IMR-90 (cell line): ENCODE measurements at regions not wholly inside any gene's neighbourhood (a gene's known extent, or its start where the extent isn't known, plus 50 kb on each side); places are given as distances from the start of the nearest gene placed in this dataset.

ENCODE experiments used
- ATAC-seq: fragments of 200-7000 bp; cut with Tn5 transposase; 2 replicates; pipeline ENCODE4 v1.9.1; 2020; ENCODE audit warnings: low read depth, mild to moderate bottlenecking, moderate library complexity
- BruUV-seq: library from RNA; stranded (reverse); fragments of 400-500 nt; replicated peaks from 2 replicates; lab custom pipeline; 2021; lab: Mats Ljungman, UMichigan
- CTCF ChIA-PET: fragments of 300-600 bp; formaldehyde crosslinking; extraction: SDS; loops from one replicate; lab custom pipeline; 2021; ENCODE audit warnings: antibody characterized with exemption; lab: Yijun Ruan, JAX
- POLR2A ChIA-PET: fragments of 300-600 bp; sonication (Branson Sonifier 250); formaldehyde crosslinking; loops from one replicate; lab custom pipeline; 2022; ENCODE audit warnings: antibody characterized with exemption; ENCODE audit not compliant: unreplicated experiment; lab: Charles Lee
- DNase-seq: peaks from one replicate; pipeline ENCODE4 v3.0.0; 2013
- H2AFZ ChIP-seq: replicated peaks from 2 replicates; pipeline ENCODE3; 2013; ENCODE audit warnings: low read length, mild to moderate bottlenecking; ENCODE audit not compliant: poor library complexity
- H2AK5ac ChIP-seq: 2 replicates; pipeline ENCODE4 v1.6.1; 2013; ENCODE audit warnings: low read depth, low read length, inconsistent platforms
- H2AK9ac ChIP-seq: replicated peaks from 2 replicates; pipeline ENCODE3; 2013; ENCODE audit warnings: mild to moderate bottlenecking, low read depth, low read length, moderate library complexity; ENCODE audit not compliant: poor library complexity
- H2BK120ac ChIP-seq: 2 replicates; pipeline ENCODE4 v1.6.1; 2013; ENCODE audit warnings: low read depth, low read length, inconsistent platforms
- H2BK15ac ChIP-seq: 3 replicates; pipeline ENCODE4 v1.6.1; 2013; ENCODE audit warnings: low read depth, low read length, inconsistent platforms
- H2BK20ac ChIP-seq: 2 replicates; pipeline ENCODE4 v1.6.1; 2013; ENCODE audit warnings: low read depth, mild to moderate bottlenecking, inconsistent platforms, low read length, moderate library complexity
- H2BK5ac ChIP-seq: 2 replicates; pipeline ENCODE4 v1.6.1; 2013; ENCODE audit warnings: mild to moderate bottlenecking, low read depth, low read length, inconsistent platforms; ENCODE audit not compliant: poor library complexity, severe bottlenecking
- H3K14ac ChIP-seq: replicated peaks from 2 replicates; pipeline ENCODE4 v1.6.1; 2013; ENCODE audit warnings: low read depth, low read length, inconsistent platforms
- H3K18ac ChIP-seq: 2 replicates; pipeline ENCODE4 v1.6.1; 2013; ENCODE audit warnings: low read depth, low read length, control low read depth
- H3K23ac ChIP-seq: 2 replicates; pipeline ENCODE4 v1.6.1; 2013; ENCODE audit warnings: low read depth, low read length, inconsistent platforms
- H3K27ac ChIP-seq: 2 replicates; pipeline ENCODE4 v1.5.1; 2013; ENCODE audit warnings: mild to moderate bottlenecking, control low read depth, low read length; ENCODE audit not compliant: insufficient read depth
- H3K27me3 ChIP-seq: 2 replicates; pipeline ENCODE4 v1.6.1; 2013; ENCODE audit warnings: low read length; ENCODE audit not compliant: control insufficient read depth, insufficient read depth
- H3K36me3 ChIP-seq: 2 replicates; pipeline ENCODE4 v1.6.1; 2013; ENCODE audit warnings: low read length, mixed read lengths; ENCODE audit not compliant: control insufficient read depth, insufficient read depth
- H3K4ac ChIP-seq: 2 replicates; pipeline ENCODE4 v1.6.1; 2013; ENCODE audit warnings: low read depth, low read length, inconsistent platforms
- H3K4me1 ChIP-seq: 2 replicates; pipeline ENCODE4 v1.6.1; 2013; ENCODE audit warnings: low read length, mixed read lengths; ENCODE audit not compliant: control insufficient read depth, insufficient read depth
- H3K4me2 ChIP-seq: 2 replicates; pipeline ENCODE4 v1.6.1; 2013; ENCODE audit warnings: low read depth, mild to moderate bottlenecking, control low read depth, low read length, moderate library complexity
- H3K4me3 ChIP-seq: 2 replicates; pipeline ENCODE4 v1.5.1; 2013; ENCODE audit warnings: low read depth, mild to moderate bottlenecking, control low read depth, low read length, moderate library complexity; ENCODE audit not compliant: insufficient read depth
- H3K56ac ChIP-seq: 2 replicates; pipeline ENCODE4 v1.6.1; 2013; ENCODE audit warnings: low read length, inconsistent platforms; ENCODE audit not compliant: insufficient read depth; ENCODE audit errors: extremely low read depth
- H3K79me1 ChIP-seq, 2 experiments: 2 replicates each; pipeline ENCODE4 v1.6.1; 2013; ENCODE audit warnings: low read length in 2 of 2, inconsistent platforms in 1 of 2, low read depth in 1 of 2
- H3K9ac ChIP-seq: 2 replicates; pipeline ENCODE4 v1.6.1; 2013; ENCODE audit warnings: low read depth, low read length, control low read depth
- H3K9me1 ChIP-seq: 2 replicates; pipeline ENCODE4 v1.6.1; 2013; ENCODE audit warnings: low read length, inconsistent platforms; ENCODE audit not compliant: insufficient read depth
- H3K9me3 ChIP-seq: 2 replicates; pipeline ENCODE4 v1.6.1; 2013; ENCODE audit warnings: low read length; ENCODE audit not compliant: control insufficient read depth, insufficient read depth
- H4K20me1 ChIP-seq: 2 replicates; pipeline ENCODE4 v1.6.1; 2013; ENCODE audit warnings: low read length, inconsistent platforms; ENCODE audit not compliant: insufficient read depth
- H4K5ac ChIP-seq: 2 replicates; pipeline ENCODE4 v1.6.1; 2013; ENCODE audit warnings: mild to moderate bottlenecking, low read depth, low read length, control low read depth
- H4K8ac ChIP-seq, 2 experiments: 2 replicates each; pipeline ENCODE4 v1.6.1; 2013; ENCODE audit warnings: low read depth in 2 of 2, low read length in 2 of 2, control low read depth in 1 of 2, inconsistent platforms in 1 of 2
- H4K91ac ChIP-seq: 2 replicates; pipeline ENCODE4 v1.6.1; 2013; ENCODE audit warnings: low read depth, low read length, inconsistent platforms; ENCODE audit not compliant: insufficient read depth
- BHLHE40 ChIP-seq: fragments of 150-350 bp; IDR thresholded peaks from 2 replicates; pipeline ENCODE4 v1.6.1; 2016; ENCODE audit warnings: mild to moderate bottlenecking, low read depth, low read length
- CEBPB ChIP-seq: IDR thresholded peaks from 2 replicates; pipeline ENCODE4 v1.6.1; 2012; ENCODE audit warnings: low read depth, low read length, improper control_type of control experiment
- CHD1 ChIP-seq: IDR thresholded peaks from 2 replicates; pipeline ENCODE4 v1.6.1; 2012; ENCODE audit warnings: low read depth, low read length, improper control_type of control experiment
- CTCF ChIP-seq: conservative IDR thresholded peaks from 2 replicates; pipeline ENCODE4 v1.5.1; 2012; ENCODE audit warnings: mild to moderate bottlenecking, low read depth, low read length, improper control_type of control experiment
- ELK1 ChIP-seq: fragments of 150-350 bp; IDR thresholded peaks from 2 replicates; pipeline ENCODE4 v1.6.1; 2016; ENCODE audit warnings: low read depth, mild to moderate bottlenecking, low read length, moderate library complexity, borderline replicate concordance
- FOS ChIP-seq: fragments of 150-350 bp; IDR thresholded peaks from 2 replicates; pipeline ENCODE4 v1.6.1; 2016; ENCODE audit warnings: low read depth, low read length
- MAFK ChIP-seq: IDR thresholded peaks from 2 replicates; pipeline ENCODE4 v1.6.1; 2012; ENCODE audit warnings: low read depth, low read length, improper control_type of control experiment
- MAZ ChIP-seq: IDR thresholded peaks from 2 replicates; pipeline ENCODE4 v1.6.1; 2012; ENCODE audit warnings: low read depth, mild to moderate bottlenecking, low read length, improper control_type of control experiment, moderate library complexity, borderline replicate concordance
- MXI1 ChIP-seq: IDR thresholded peaks from 2 replicates; pipeline ENCODE4 v1.6.1; 2012; ENCODE audit warnings: low read depth, mild to moderate bottlenecking, low read length, moderate library complexity, borderline replicate concordance
- NFE2L2 ChIP-seq: fragments of 150-350 bp; IDR thresholded peaks from 2 replicates; pipeline ENCODE4 v1.6.1; 2016; ENCODE audit warnings: low read depth, mild to moderate bottlenecking, low read length
- POLR2A ChIP-seq: IDR thresholded peaks from 2 replicates; pipeline ENCODE4 v1.6.1; 2012; ENCODE audit warnings: mild to moderate bottlenecking, low read depth, low read length
- RAD21 ChIP-seq: IDR thresholded peaks from 2 replicates; pipeline ENCODE4 v1.6.1; 2012; ENCODE audit warnings: low read length, improper control_type of control experiment
- RCOR1 ChIP-seq: IDR thresholded peaks from 2 replicates; pipeline ENCODE4 v1.6.1; 2012; ENCODE audit warnings: mild to moderate bottlenecking, low read length, improper control_type of control experiment; ENCODE audit not compliant: insufficient replicate concordance
- RFX5 ChIP-seq: IDR thresholded peaks from 2 replicates; pipeline ENCODE4 v1.8.0; 2012; ENCODE audit warnings: low read depth, mild to moderate bottlenecking, low read length, moderate library complexity
- SMC3 ChIP-seq: fragments of 150-350 bp; IDR thresholded peaks from 2 replicates; pipeline ENCODE4 v1.6.1; 2016; ENCODE audit warnings: low read depth, mild to moderate bottlenecking, antibody characterized with exemption, low read length, moderate library complexity
- USF2 ChIP-seq: fragments of 150-350 bp; IDR thresholded peaks from 2 replicates; pipeline ENCODE4 v1.6.1; 2017; ENCODE audit warnings: mild to moderate bottlenecking, antibody characterized with exemption, low read length, low read depth
- WGBS, 2 experiments: methylation state at CpG; one replicate each; pipeline versions ENCODE4 v1.1.5 to v1.1.7; 2013; ENCODE audit warnings: missing lambda C conversion rate in 2 of 2; ENCODE audit not compliant: insufficient read length in 1 of 2; ENCODE audit errors: extremely low coverage in 2 of 2; 5-methylcytosine and 5-hydroxymethylcytosine counted together
- dilution Hi-C: fragments of 300-500 bp; cut with HindIII; formaldehyde crosslinking; loops from one replicate; pipeline ENCODE4 v1.14.3; 2018; ENCODE audit warnings: low sequenced_read_pairs; ENCODE audit not compliant: unreplicated experiment
- in situ Hi-C: fragments of 300-500 bp; cut with MboI; formaldehyde crosslinking; loops from 3 replicates; pipeline ENCODE4 v1.14.3; 2019; ENCODE audit warnings: low sequenced_read_pairs, inconsistent platforms, mixed read lengths
- intact Hi-C: fragments of 100-400 bp; cut with micrococcal nuclease; formaldehyde crosslinking; loops from 2 replicates; pipeline ENCODE4 v1.10.0; 2022

DNA sequence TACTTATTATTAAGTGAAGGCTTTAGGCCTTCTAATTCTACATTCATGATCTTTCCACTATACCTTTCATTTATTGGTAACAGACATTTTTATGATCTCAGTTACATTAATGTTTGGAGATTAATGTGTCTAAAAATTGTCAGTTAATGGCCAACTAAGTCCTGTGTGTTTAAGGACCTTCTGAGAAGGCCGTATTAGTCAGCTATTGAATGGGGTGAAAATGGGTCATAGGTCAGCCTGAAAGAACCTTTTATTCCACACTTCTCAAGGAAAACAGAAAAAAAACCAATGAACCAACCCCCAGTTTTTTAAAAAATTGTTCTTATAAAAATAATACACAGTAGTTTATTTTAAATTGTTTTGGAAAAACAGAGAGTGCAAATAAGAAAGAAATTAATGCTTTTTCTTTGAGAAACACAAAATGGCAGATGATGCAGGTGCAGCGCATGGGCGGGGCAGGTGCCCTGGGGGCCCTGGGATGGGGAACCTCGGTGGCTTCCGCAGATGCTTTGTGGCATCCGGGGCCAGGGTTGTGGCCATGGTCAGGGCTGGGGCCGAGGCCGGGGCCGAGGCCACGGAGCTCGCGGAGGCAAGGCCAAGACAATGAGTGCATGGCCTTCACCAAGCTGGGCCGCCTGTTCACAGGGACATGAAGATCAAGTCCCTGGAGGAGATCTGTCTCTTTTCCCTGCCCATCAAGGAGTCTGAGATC lies 141.9 kb downstream of the SPATA31D1 start:
- no peak overlapping the region for H2AK5ac ChIP-seq
- H3K36me3 ChIP-seq, result no peaks in the 10 kb centered on the region
- H2AK9ac ChIP-seq, result no peak overlapping the region
- CTCF ChIA-PET, result no interaction called here
- H3K18ac ChIP-seq, result no peak overlapping the region
- dilution Hi-C loops, result no loop called here
- no peak overlapping the region for H4K91ac ChIP-seq
- H3K4me2 ChIP-seq, result no peak overlapping the region
- no peaks in the 10 kb centered on the region for H3K9me3 ChIP-seq
- H2AFZ ChIP-seq, result no peak overlapping the region
- H3K9me1 ChIP-seq, result no peaks in the 10 kb centered on the region
- H2BK15ac ChIP-seq, result no peak overlapping the region
- peaks cover 2% of the 10 kb centered on the region; the same call in 1 of the 2 replicates for H3K4me1 ChIP-seq
- H3K56ac ChIP-seq, result no peak overlapping the region
- no peak overlapping the region for H3K14ac ChIP-seq
- intact Hi-C loops, result no loop called here
- DNase-seq (no peak), ATAC-seq (no peak)
- H3K4me3 ChIP-seq, result no peak overlapping the region
- H3K27ac ChIP-seq, result no peak overlapping the region
- H3K23ac ChIP-seq, result no peak overlapping the region
- no peak overlapping the region for H2BK20ac ChIP-seq
- TF ChIP-seq RAD21 (no peak), ELK1 (no peak), SMC3 (no peak), RCOR1 (no peak), MXI1 (no peak), CHD1 (no peak), BHLHE40 (no peak), MAFK (no peak), USF2 (no peak), CTCF (no peak), NFE2L2 (no peak), RFX5 (no peak), POLR2A (no peak), FOS (no peak), CEBPB (no peak), MAZ (no peak)
- in situ Hi-C loops, result no loop called here
- no peaks in the 10 kb centered on the region for H4K20me1 ChIP-seq
- 98% methylated on average over 7 of the region's 13 CpGs; no CpG with 5 or more reads in 1 of the 2 experiments for WGBS, 2 experiments
- POLR2A ChIA-PET, result no interaction called here
- no peak overlapping the region for H3K9ac ChIP-seq
- BruUV-seq, result no TSS peak
- H3K79me1 ChIP-seq, result no peaks in the 10 kb centered on the region
- no peak overlapping the region for H2BK5ac ChIP-seq
- H3K4ac ChIP-seq, result no peak overlapping the region
- no peak overlapping the region for H2BK120ac ChIP-seq
- no peak overlapping the region for H4K8ac ChIP-seq
- no peaks in the 10 kb centered on the region for H3K27me3 ChIP-seq
- H4K5ac ChIP-seq, result no peak overlapping the region
